ENCODE measurements at regions not wholly inside any gene's neighbourhood (a gene's known extent, or its start where the extent isn't known, plus 50 kb on each side); places are given as distances from the start of the nearest gene placed in this dataset.

DNA sequence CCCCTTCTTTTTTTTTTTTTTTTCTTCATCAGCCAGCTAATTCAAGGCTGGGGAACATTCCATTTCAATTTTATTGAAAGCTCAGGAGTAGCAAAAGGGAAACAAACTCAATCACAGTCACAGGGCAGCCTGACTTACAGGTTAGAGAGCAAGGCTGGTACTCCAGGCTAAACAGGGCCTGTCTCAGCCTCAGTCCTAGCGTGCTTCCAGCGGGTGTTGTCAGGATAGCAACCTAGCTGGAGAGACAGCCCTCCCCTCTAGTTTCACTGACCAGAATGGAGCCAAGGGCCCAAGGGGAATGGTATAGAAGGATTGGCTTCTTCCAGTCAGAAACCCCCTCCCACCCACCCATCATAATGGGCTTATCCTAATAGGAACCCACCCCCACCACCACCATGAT is 132.9 kb downstream of the PXDC1 start:
- in situ Hi-C loops (cut with HindIII; ENCODE audit: low pct_unique_long_range_greater_than_20kb, low sequenced_read_pairs) (no loop called here), intact Hi-C loops (cut with micrococcal nuclease; ENCODE audit: unreplicated experiment) (no loop called here)
- no peak for DNase-seq (ENCODE audit: low read depth, low spot score)
- POLR2A ChIA-PET: no interaction called here
- Histone ChIP-seq H3K4me3 (ENCODE audit: low read depth in 2 of 2, low read length in 2 of 2) (no peak overlapping the region), H3K36me3 (ENCODE audit: control insufficient read depth, insufficient read depth, low read length) (no peaks in the 10 kb centered on the region), H3K4me1 (ENCODE audit: control insufficient read depth, insufficient read depth, low read length) (no peaks in the 10 kb centered on the region), H3K27me3 (ENCODE audit: control insufficient read depth, insufficient read depth, low read length) (no peaks in the 10 kb centered on the region), H3K9me3 (ENCODE audit: control insufficient read depth, insufficient read depth, low read depth, low read length) (no peaks in the 10 kb centered on the region), H3K27ac (ENCODE audit: low read length) (no peak overlapping the region)
- CTCF ChIA-PET: no interaction called here
- no peak for ATAC-seq
- no TSS peak for BruUV-seq (replicated peaks)
- TF ChIP-seq, protein P1, sequence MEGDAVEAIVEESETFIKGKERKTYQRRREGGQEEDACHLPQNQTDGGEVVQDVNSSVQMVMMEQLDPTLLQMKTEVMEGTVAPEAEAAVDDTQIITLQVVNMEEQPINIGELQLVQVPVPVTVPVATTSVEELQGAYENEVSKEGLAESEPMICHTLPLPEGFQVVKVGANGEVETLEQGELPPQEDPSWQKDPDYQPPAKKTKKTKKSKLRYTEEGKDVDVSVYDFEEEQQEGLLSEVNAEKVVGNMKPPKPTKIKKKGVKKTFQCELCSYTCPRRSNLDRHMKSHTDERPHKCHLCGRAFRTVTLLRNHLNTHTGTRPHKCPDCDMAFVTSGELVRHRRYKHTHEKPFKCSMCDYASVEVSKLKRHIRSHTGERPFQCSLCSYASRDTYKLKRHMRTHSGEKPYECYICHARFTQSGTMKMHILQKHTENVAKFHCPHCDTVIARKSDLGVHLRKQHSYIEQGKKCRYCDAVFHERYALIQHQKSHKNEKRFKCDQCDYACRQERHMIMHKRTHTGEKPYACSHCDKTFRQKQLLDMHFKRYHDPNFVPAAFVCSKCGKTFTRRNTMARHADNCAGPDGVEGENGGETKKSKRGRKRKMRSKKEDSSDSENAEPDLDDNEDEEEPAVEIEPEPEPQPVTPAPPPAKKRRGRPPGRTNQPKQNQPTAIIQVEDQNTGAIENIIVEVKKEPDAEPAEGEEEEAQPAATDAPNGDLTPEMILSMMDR (IDR thresholded peaks at IDR 0.05): no peak
- TF ChIP-seq POLR2AphosphoS5 (IDR thresholded peaks at IDR 0.05; ENCODE audit: low read depth, low read length): no peak
- no peak for TF ChIP-seq SIN3A (IDR thresholded peaks at IDR 0.05; ENCODE audit: borderline replicate concordance, insufficient read depth, low read depth, low read length)
- TF ChIP-seq, protein P2, sequence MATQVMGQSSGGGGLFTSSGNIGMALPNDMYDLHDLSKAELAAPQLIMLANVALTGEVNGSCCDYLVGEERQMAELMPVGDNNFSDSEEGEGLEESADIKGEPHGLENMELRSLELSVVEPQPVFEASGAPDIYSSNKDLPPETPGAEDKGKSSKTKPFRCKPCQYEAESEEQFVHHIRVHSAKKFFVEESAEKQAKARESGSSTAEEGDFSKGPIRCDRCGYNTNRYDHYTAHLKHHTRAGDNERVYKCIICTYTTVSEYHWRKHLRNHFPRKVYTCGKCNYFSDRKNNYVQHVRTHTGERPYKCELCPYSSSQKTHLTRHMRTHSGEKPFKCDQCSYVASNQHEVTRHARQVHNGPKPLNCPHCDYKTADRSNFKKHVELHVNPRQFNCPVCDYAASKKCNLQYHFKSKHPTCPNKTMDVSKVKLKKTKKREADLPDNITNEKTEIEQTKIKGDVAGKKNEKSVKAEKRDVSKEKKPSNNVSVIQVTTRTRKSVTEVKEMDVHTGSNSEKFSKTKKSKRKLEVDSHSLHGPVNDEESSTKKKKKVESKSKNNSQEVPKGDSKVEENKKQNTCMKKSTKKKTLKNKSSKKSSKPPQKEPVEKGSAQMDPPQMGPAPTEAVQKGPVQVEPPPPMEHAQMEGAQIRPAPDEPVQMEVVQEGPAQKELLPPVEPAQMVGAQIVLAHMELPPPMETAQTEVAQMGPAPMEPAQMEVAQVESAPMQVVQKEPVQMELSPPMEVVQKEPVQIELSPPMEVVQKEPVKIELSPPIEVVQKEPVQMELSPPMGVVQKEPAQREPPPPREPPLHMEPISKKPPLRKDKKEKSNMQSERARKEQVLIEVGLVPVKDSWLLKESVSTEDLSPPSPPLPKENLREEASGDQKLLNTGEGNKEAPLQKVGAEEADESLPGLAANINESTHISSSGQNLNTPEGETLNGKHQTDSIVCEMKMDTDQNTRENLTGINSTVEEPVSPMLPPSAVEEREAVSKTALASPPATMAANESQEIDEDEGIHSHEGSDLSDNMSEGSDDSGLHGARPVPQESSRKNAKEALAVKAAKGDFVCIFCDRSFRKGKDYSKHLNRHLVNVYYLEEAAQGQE (IDR thresholded peaks at IDR 0.05; ENCODE audit: insufficient read depth in 1 of 2, low read depth in 2 of 2, low read length in 1 of 2): no peak
- no peak for TF ChIP-seq TCF7L2 (IDR thresholded peaks at IDR 0.05; ENCODE audit: low read depth, low read length)

DNA sequence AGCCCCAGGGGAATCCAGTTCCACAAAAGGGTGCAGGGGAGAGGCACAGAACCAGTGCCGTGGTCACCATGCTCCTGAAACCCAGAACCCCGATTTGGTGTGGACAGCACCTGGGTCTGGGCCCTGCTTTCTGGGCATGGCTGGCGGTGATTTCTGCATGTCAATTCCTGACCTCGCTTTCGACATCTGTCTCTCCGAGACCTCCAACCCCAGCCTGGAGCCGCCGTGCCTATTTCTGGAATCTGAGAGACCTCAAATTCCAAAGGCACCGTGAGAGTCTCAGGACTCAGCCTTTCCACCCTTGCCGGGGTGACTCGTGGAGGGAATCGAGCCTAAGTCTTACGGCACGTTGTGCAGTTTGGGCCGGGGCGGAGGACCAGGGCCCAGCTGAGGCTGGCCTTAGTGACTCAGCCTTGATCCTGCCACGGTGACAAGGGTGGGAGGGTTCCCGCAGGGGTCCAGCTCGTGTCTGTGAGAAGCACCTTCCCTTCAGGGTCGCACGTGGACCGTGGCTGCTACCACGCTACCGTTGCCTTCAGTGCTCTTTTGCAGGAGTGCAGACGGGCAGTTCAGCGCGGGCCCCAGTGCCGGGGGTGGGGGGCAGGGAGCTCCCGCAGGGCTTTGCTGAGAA is 133.7 kb downstream of the PXDC1 start:
- ChIA-PET POLR2A (no interaction called here), CTCF (no interaction called here)
- H3K27me3 ChIP-seq (ENCODE audit: control insufficient read depth, insufficient read depth, low read length): no peaks in the 10 kb centered on the region
- H3K36me3 ChIP-seq (ENCODE audit: control insufficient read depth, insufficient read depth, low read length): no peaks in the 10 kb centered on the region
- ATAC-seq (no peak), DNase-seq (ENCODE audit: low read depth, low spot score) (no peak)
- H3K4me3 ChIP-seq (ENCODE audit: low read depth in 2 of 2, low read length in 2 of 2): no peak overlapping the region
- H3K9me3 ChIP-seq (ENCODE audit: control insufficient read depth, insufficient read depth, low read depth, low read length): no peaks in the 10 kb centered on the region
- TF ChIP-seq, protein P2 (IDR thresholded peaks at IDR 0.05; ENCODE audit: insufficient read depth in 1 of 2, low read depth in 2 of 2, low read length in 1 of 2): no peak
- TF ChIP-seq POLR2AphosphoS5 (IDR thresholded peaks at IDR 0.05; ENCODE audit: low read depth, low read length): no peak
- no peak for TF ChIP-seq TCF7L2 (IDR thresholded peaks at IDR 0.05; ENCODE audit: low read depth, low read length)
- no peak for TF ChIP-seq SIN3A (IDR thresholded peaks at IDR 0.05; ENCODE audit: borderline replicate concordance, insufficient read depth, low read depth, low read length)
- TF ChIP-seq, protein P1 (IDR thresholded peaks at IDR 0.05): no peak
- H3K4me1 ChIP-seq (ENCODE audit: control insufficient read depth, insufficient read depth, low read length): peaks cover under 1% of the 10 kb centered on the region
- intact Hi-C loops (cut with micrococcal nuclease; ENCODE audit: unreplicated experiment) (no loop called here), in situ Hi-C loops (cut with HindIII; ENCODE audit: low pct_unique_long_range_greater_than_20kb, low sequenced_read_pairs) (no loop called here)
- H3K27ac ChIP-seq (ENCODE audit: low read length): no peak overlapping the region
- no TSS peak for BruUV-seq (replicated peaks)
